Spleen (tissue), 7 donors: ENCODE measurements at regions not wholly inside any gene's neighbourhood (a gene's known extent, or its start where the extent isn't known, plus 50 kb on each side); places are given as distances from the start of the nearest gene placed in this dataset.

Experiments used
- POLR2AphosphoS5 ChIP-seq, 3 donors: sonication (generic); formaldehyde crosslinking; IDR thresholded peaks; one replicate each; pipeline ENCODE4 v1.5.1; 2017; ENCODE audit warnings: antibody characterized with exemption in 3 of 3
- TF ChIP-seq, protein P1 (sequence below), 11 experiments: fragments of 200-600 bp in 7 of 11; fragments of 450-650 bp in 4 of 11; sonication (generic) in 4 of 11; IDR thresholded peaks in 8 of 11; conservative IDR thresholded peaks in 3 of 11; 1 replicate in 7 of 11; 2 replicates in 4 of 11; pipeline versions ENCODE4 v1.4.0 to v1.8.0; 2016 to 2021; ENCODE audit warnings: antibody characterized with exemption in 11 of 11, inconsistent platforms in 4 of 11, mild to moderate bottlenecking in 1 of 11
- donor health status: DM: no; HTN: no; CAD: no; lungs with moderate emphysema.
- donor health status: DM: no; HTN: no; CAD: no.
- donor health status: DM: no; HTN: no; CAD: no.

DNA sequence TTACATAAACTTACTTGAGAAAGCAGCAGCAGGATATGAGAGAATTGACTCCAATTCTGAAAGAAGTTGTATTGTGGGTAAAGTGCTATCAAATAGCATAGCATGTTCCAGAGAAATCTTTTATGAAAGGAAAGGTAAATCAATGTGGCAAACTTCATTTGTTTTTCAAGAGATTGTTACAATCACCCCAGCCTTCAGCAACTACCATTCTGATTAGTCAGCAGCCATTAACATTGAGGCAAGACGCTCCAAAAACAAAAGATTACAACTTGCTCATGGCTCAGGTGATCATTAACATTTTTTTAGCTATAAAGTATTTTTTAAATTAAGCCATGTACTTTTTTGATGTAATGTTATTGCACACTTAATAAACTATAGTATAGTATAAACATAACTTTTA, 357.2 kb downstream of the TMEM135 start:
- TF ChIP-seq, protein P1, sequence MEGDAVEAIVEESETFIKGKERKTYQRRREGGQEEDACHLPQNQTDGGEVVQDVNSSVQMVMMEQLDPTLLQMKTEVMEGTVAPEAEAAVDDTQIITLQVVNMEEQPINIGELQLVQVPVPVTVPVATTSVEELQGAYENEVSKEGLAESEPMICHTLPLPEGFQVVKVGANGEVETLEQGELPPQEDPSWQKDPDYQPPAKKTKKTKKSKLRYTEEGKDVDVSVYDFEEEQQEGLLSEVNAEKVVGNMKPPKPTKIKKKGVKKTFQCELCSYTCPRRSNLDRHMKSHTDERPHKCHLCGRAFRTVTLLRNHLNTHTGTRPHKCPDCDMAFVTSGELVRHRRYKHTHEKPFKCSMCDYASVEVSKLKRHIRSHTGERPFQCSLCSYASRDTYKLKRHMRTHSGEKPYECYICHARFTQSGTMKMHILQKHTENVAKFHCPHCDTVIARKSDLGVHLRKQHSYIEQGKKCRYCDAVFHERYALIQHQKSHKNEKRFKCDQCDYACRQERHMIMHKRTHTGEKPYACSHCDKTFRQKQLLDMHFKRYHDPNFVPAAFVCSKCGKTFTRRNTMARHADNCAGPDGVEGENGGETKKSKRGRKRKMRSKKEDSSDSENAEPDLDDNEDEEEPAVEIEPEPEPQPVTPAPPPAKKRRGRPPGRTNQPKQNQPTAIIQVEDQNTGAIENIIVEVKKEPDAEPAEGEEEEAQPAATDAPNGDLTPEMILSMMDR (IDR thresholded peaks at IDR 0.05 in 8 of 11, conservative IDR thresholded peaks at IDR 0.05 in 3 of 11) = no peak
- TF ChIP-seq POLR2AphosphoS5 (IDR thresholded peaks at IDR 0.05) = no peak
